Neural cell (in vitro differentiated cells): ENCODE measurements at regions not wholly inside any gene's neighbourhood (a gene's known extent, or its start where the extent isn't known, plus 50 kb on each side); places are given as distances from the start of the nearest gene placed in this dataset.
"Not testable (repeated sequence)": the region's sequence is repeated elsewhere in the genome, so short reads cannot be mapped to it uniquely, and the experiment has no call there.

ENCODE experiments used
- H2AFZ ChIP-seq: fragments of 200-600, 300-800 bp; sonication (generic), shearing (Covaris generic); 2 replicates; pipeline ENCODE4 v1.6.0; 2014; ENCODE audit warnings: low read depth, mild to moderate bottlenecking, antibody characterized with exemption, low read length, moderate library complexity
- H3F3A ChIP-seq: fragments of 200-600 bp; shearing (Covaris generic); 2 replicates; pipeline ENCODE4 v1.6.1; 2016; ENCODE audit warnings: mild to moderate bottlenecking, moderate library complexity, mixed read lengths, antibody characterized with exemption, low read length; ENCODE audit not compliant: insufficient read depth, poor library complexity, severe bottlenecking
- H3K27ac ChIP-seq: fragments of 200-600, 300-800 bp; sonication (generic), shearing (Covaris generic); 2 replicates; pipeline ENCODE4 v1.5.1; 2014; ENCODE audit warnings: mild to moderate bottlenecking, low read length, moderate library complexity
- H3K27me3 ChIP-seq: fragments of 300-800, 200-600 bp; sonication (generic), shearing (Covaris generic); 2 replicates; pipeline ENCODE4 v1.6.0; 2014; ENCODE audit warnings: mild to moderate bottlenecking, low read depth, low read length, moderate library complexity; ENCODE audit not compliant: insufficient read depth
- H3K36me3 ChIP-seq: fragments of 300-800, 200-600 bp; sonication (generic), shearing (Covaris generic); 2 replicates; pipeline ENCODE4 v1.5.1; 2014; ENCODE audit warnings: mild to moderate bottlenecking, antibody characterized with exemption, low read length, moderate library complexity; ENCODE audit not compliant: insufficient read depth
- H3K4me2 ChIP-seq: fragments of 300-800, 200-600 bp; sonication (generic), shearing (Covaris generic); 2 replicates; pipeline ENCODE4 v1.6.0; 2014; ENCODE audit warnings: mild to moderate bottlenecking, low read length
- H3K4me3 ChIP-seq: fragments of 300-800, 200-600 bp; sonication (generic), shearing (Covaris generic); 2 replicates; pipeline ENCODE4 v1.5.1; 2014; ENCODE audit warnings: mild to moderate bottlenecking, low read length, moderate library complexity
- H3K79me2 ChIP-seq: fragments of 200-600 bp; shearing (Covaris generic); replicated peaks from 2 replicates; pipeline ENCODE4 v1.6.0; 2014; ENCODE audit warnings: mild to moderate bottlenecking, low read length, moderate library complexity; ENCODE audit not compliant: insufficient read depth
- H3K9ac ChIP-seq: fragments of 300-800, 200-600 bp; sonication (generic), shearing (Covaris generic); 2 replicates; pipeline ENCODE4 v1.6.1; 2016; ENCODE audit warnings: mild to moderate bottlenecking, low read length, mixed read lengths
- H3K9me2 ChIP-seq: fragments of 200-600 bp; shearing (Covaris generic); 2 replicates; pipeline ENCODE4 v1.6.1; 2016; ENCODE audit warnings: mild to moderate bottlenecking, low read length, mixed read lengths; ENCODE audit not compliant: insufficient read depth
- H3K9me3 ChIP-seq: fragments of 200-600, 300-800 bp; sonication (generic), shearing (Covaris generic); 2 replicates; pipeline ENCODE4 v1.6.1; 2016; ENCODE audit warnings: mild to moderate bottlenecking, mixed run types, low read length, moderate library complexity, mixed read lengths
- H4K20me1 ChIP-seq: fragments of 200-600 bp; shearing (Covaris generic); 2 replicates; pipeline ENCODE4 v1.6.1; 2016; ENCODE audit warnings: mild to moderate bottlenecking, mixed run types; ENCODE audit not compliant: insufficient read depth
- EP300 ChIP-seq: fragments of 450-650 bp; conservative IDR thresholded peaks from 2 replicates; pipeline ENCODE4 v1.6.1; 2014; ENCODE audit warnings: antibody characterized with exemption, mild to moderate bottlenecking, moderate library complexity; ENCODE audit not compliant: poor library complexity, severe bottlenecking
- MXI1 ChIP-seq: fragments of 450-650 bp; conservative IDR thresholded peaks from 2 replicates; pipeline ENCODE4 v1.6.1; 2014; ENCODE audit warnings: antibody characterized with exemption, mild to moderate bottlenecking; ENCODE audit not compliant: poor library complexity, severe bottlenecking
- small RNA-seq, 3 experiments: library from RNA; depleted of rRNA; stranded (forward); fragments of <200 nt; gene quantifications; one replicate each; pipeline ENCODE3, GENCODE V24; 2012

DNA sequence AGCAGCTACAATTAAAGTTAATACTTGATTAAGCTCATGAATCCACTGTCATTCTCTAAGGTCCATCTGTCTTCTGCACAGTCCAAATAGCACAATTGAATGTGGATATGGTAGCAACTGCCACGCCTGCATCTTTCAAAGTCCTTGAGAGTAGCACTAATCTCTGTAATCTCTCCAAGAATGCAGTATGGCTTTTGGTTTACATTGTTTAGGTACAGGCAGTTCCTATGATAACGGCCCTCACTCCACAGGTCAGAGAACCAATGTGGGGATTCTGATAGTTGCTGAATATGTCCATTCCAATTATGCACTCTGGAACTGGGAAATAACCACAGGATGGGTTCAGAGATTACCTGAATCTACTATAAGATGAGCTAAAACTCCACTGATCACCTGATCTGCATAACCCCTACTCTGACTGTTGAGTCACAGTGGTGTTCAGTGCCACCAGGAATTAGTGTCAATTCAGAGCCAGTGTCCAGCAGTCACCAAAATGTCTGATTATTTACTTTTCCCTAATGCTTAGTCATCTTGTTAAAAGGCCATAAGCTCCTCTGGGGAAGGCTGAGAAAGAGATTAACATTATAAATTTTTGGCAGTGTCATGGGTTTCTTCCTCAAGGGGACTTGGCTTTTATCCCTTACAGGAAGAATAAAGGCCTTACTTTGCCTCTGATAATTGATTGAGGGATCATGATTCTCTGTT, 175.5 kb downstream of the GOLGA8K start:
- H4K20me1 ChIP-seq, H3F3A ChIP-seq, H3K9ac ChIP-seq, H3K9me3 ChIP-seq, H2AFZ ChIP-seq, H3K4me3 ChIP-seq, H3K27me3 ChIP-seq, H3K79me2 ChIP-seq, H3K4me2 ChIP-seq, H3K9me2 ChIP-seq, H3K27ac ChIP-seq, H3K36me3 ChIP-seq: not testable (repeated sequence)

GRCh38 chr15:32222716-32223115, 180.4 kb downstream of the GOLGA8K start:
- Histone ChIP-seq H3K27ac (no peak overlapping the region), H3K27me3 (no peaks in the 10 kb centered on the region), H3F3A (no peaks in the 10 kb centered on the region), H2AFZ (no peak overlapping the region), H3K4me2 (no peak overlapping the region), H3K9me3 (no peaks in the 10 kb centered on the region), H3K79me2 (no peaks in the 10 kb centered on the region), H3K36me3 (no peaks in the 10 kb centered on the region), H3K4me3 (no peak overlapping the region), H4K20me1 (no peaks in the 10 kb centered on the region), H3K9me2 (no peaks in the 10 kb centered on the region), H3K9ac (no peak overlapping the region)
- peak; percentile 26 for TF ChIP-seq EP300
- TF ChIP-seq MXI1: no peak

Small RNA genes in the stretch of these regions (small RNA-seq; reads per million reads assigned to genes)
- gene RNU6-18P: 0 reads per million in 3 experiments
